Fibroblast of the aortic adventitia (primary cell): ENCODE measurements at regions not wholly inside any gene's neighbourhood (a gene's known extent, or its start where the extent isn't known, plus 50 kb on each side); places are given as distances from the start of the nearest gene placed in this dataset.
"Not testable (repeated sequence)": the region's sequence is repeated elsewhere in the genome, so short reads cannot be mapped to it uniquely, and the experiment has no call there.

Source experiments
- DNase-seq: peaks from one replicate; pipeline ENCODE4 v3.0.0-alpha.2; 2010; ENCODE audit warnings: low read depth
- H3K4me3 ChIP-seq: 2 replicates; pipeline ENCODE4 v1.5.1; 2011; ENCODE audit warnings: low read depth, mild to moderate bottlenecking, control low read depth, low read length, moderate library complexity
- CTCF ChIP-seq: IDR thresholded peaks from 2 replicates; pipeline ENCODE4 v1.5.1; 2011; ENCODE audit warnings: mild to moderate bottlenecking, low read length, control low read depth, inconsistent platforms; ENCODE audit not compliant: insufficient read depth

GRCh38 chr6:23534351-23534750 lies 591.7 kb upstream of the NRSN1 start:
- DNase-seq, result no peak
- no peak overlapping the region for H3K4me3 ChIP-seq
- TF ChIP-seq CTCF, result no peak

GRCh38 chr6:23535101-23535500 lies 590.9 kb upstream of the NRSN1 start:
- no peak for DNase-seq
- no peak for TF ChIP-seq CTCF
- H3K4me3 ChIP-seq, result no peak overlapping the region

GRCh38 chr6:23537828-23538227 lies 588.2 kb upstream of the NRSN1 start:
- no peak for TF ChIP-seq CTCF
- DNase-seq, result no peak
- H3K4me3 ChIP-seq, result no peak overlapping the region

GRCh38 chr6:23547851-23548250 lies 578.2 kb upstream of the NRSN1 start:
- no peak for TF ChIP-seq CTCF
- no peak for DNase-seq
- no peak overlapping the region for H3K4me3 ChIP-seq

GRCh38 chr6:23554953-23555352 lies 571.1 kb upstream of the NRSN1 start:
- not testable (repeated sequence) for H3K4me3 ChIP-seq, DNase-seq

- TF ChIP-seq CTCF, result no peak
- no peak overlapping the region for H3K4me3 ChIP-seq
- no peak for DNase-seq
These were observed 566.2 kb upstream of the NRSN1 start for GRCh38 chr6:23559587-23560343.

GRCh38 chr6:23561732-23562131 lies 564.3 kb upstream of the NRSN1 start:
- DNase-seq, result no peak

More at GRCh38 chr6:23561732-23562131, 564.3 kb upstream of the NRSN1 start:
- no peak overlapping the region for H3K4me3 ChIP-seq
- TF ChIP-seq CTCF, result no peak
